PC-3 (cell line): ENCODE measurements at regions not wholly inside any gene's neighbourhood (a gene's known extent, or its start where the extent isn't known, plus 50 kb on each side); places are given as distances from the start of the nearest gene placed in this dataset.
"Not testable (repeated sequence)": the region's sequence is repeated elsewhere in the genome, so short reads cannot be mapped to it uniquely, and the experiment has no call there.

ENCODE experiments used
- CTCF ChIP-seq: fragments of 300-600 bp; sonication (generic); conservative IDR thresholded peaks from 2 replicates; pipeline ENCODE4 v1.5.1; 2017; ENCODE audit warnings: antibody characterized with exemption, low read depth, mild to moderate bottlenecking, low read length
- EZH2 ChIP-seq: fragments of 300-600 bp; sonication (generic); IDR thresholded peaks from one replicate; pipeline ENCODE4 v1.6.1; 2017; ENCODE audit warnings: antibody characterized with exemption, mild to moderate bottlenecking, low read length; ENCODE audit not compliant: unreplicated experiment

GRCh38 chr3:147712758-147713157, 303.6 kb downstream of the ZIC1 start:
- not testable (repeated sequence) for TF ChIP-seq EZH2, CTCF
